ENCODE measurements at regions not wholly inside any gene's neighbourhood (a gene's known extent, or its start where the extent isn't known, plus 50 kb on each side); places are given as distances from the start of the nearest gene placed in this dataset.

DNA sequence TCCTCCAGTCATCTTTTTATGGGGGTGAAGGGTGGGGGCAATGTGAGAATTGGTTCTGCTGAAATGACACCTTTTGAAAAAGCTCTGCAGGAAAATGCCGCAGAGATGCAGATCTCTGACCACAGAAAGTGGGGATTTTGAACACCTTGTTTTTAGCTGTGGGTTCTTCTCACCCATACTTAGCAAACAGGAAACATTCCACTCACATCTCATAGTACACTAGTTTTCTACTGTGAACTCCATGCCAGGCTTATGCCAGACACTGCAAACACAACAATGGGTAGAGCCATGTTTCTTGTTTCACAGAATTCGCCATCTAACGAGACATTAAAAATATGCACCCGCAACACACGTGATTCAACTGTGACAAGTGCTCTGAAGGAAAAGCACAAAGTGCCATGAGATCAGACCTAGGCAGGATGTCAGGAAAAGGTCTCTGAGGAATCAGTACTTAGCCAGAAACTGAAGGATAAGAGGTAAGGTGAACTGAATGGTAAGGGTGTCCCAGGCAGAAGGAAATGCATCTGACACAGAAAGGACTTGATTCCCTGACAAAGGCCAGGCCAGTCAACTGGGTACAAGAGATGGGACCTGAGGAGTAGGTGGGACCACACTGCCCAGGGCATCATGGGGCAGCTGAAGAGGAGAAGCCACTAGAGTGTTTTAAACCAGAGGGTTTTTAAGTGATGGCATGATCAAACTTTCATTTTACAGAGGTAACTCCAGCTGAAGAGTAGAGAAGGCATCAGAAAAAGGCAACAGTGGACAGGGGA is 83.8 kb upstream of the JAK1 start:
- H3K4me1 ChIP-seq, result peaks cover 0 to 34% (median 22%) of the 10 kb centered on the region in 4 donors
- H3K36me3 ChIP-seq, result peaks cover 0 to 21% (median 11%) of the 10 kb centered on the region in 4 donors
- no peaks in the 10 kb centered on the region for H3K27me3 ChIP-seq
- no peak for DNase-seq (ENCODE audit: extremely low spot score)
- WGBS, result 92% methylated on average over 5 of the region's 5 CpGs
- no peak overlapping the region for H3K27ac ChIP-seq (replicated peaks in 1 of 4)
- no peak overlapping the region for H3K4me3 ChIP-seq
- no peak for TF ChIP-seq POLR2AphosphoS5 (IDR thresholded peaks at IDR 0.05)
- no peak for TF ChIP-seq POLR2A (IDR thresholded peaks at IDR 0.05; ENCODE audit: low read depth)
- no peak for TF ChIP-seq EP300 (IDR thresholded peaks at IDR 0.05)
- TF ChIP-seq, protein P1, sequence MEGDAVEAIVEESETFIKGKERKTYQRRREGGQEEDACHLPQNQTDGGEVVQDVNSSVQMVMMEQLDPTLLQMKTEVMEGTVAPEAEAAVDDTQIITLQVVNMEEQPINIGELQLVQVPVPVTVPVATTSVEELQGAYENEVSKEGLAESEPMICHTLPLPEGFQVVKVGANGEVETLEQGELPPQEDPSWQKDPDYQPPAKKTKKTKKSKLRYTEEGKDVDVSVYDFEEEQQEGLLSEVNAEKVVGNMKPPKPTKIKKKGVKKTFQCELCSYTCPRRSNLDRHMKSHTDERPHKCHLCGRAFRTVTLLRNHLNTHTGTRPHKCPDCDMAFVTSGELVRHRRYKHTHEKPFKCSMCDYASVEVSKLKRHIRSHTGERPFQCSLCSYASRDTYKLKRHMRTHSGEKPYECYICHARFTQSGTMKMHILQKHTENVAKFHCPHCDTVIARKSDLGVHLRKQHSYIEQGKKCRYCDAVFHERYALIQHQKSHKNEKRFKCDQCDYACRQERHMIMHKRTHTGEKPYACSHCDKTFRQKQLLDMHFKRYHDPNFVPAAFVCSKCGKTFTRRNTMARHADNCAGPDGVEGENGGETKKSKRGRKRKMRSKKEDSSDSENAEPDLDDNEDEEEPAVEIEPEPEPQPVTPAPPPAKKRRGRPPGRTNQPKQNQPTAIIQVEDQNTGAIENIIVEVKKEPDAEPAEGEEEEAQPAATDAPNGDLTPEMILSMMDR (IDR thresholded peaks at IDR 0.05), result no peak
- intact Hi-C loops (cut with DNase I), result no loop called here
- H3K9me3 ChIP-seq, result no peaks in the 10 kb centered on the region

DNA sequence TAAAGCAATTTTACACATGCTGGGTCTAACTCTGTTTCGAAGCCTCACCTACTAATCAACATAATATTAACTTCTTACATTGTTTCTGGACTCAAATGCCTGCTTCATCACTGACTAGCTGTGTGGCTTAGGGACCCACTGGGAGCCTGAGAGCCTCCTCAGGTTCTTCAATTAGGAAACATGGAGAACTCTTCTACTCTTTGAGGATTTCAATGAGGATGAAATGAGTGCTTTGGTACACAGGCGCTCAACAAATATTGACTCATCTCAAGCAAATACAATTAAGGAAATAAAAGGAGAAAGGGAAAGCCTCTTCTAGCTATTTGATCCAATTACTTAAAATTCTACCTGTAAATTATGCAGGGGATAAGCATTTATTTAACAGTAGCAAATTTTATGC is 84.4 kb upstream of the JAK1 start:
- TF ChIP-seq, protein P1 (IDR thresholded peaks at IDR 0.05), result no peak
- TF ChIP-seq EP300 (IDR thresholded peaks at IDR 0.05), result no peak
- no peak for TF ChIP-seq POLR2A (IDR thresholded peaks at IDR 0.05; ENCODE audit: low read depth)
- no peak for TF ChIP-seq POLR2AphosphoS5 (IDR thresholded peaks at IDR 0.05)
- 100% methylated on average over 2 of the region's 2 CpGs for WGBS
- DNase-seq (ENCODE audit: extremely low spot score), result no peak
- Histone ChIP-seq H3K4me3 (no peak overlapping the region), H3K9me3 (no peaks in the 10 kb centered on the region), H3K36me3 (peaks cover 0 to 27% (median 16%) of the 10 kb centered on the region in 4 donors), H3K4me1 (peaks cover 0 to 34% (median 22%) of the 10 kb centered on the region in 4 donors), H3K27ac (replicated peaks in 1 of 4) (no peak overlapping the region), H3K27me3 (no peaks in the 10 kb centered on the region)
- intact Hi-C loops (cut with DNase I), result no loop called here

DNA sequence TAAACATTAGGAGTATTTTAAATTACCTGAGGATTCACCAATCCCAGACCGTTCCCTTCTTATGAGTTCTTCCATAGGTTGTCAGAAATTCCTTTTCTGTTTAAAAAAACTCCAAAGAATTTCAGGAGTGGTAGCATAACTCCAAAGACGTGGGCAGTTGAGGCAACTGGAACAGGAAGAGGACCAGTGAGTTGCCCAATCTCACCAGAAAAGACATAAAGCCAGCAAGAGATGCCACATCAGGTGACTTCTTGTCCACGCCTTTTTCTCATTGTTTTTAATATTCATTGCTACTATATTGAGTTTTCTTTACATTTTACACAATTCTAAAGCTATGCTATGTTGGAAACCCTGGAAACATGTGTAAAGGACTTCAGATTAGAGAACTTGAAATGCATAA is 88.1 kb upstream of the JAK1 start:
- Histone ChIP-seq H3K9me3 (no peaks in the 10 kb centered on the region), H3K27ac (replicated peaks in 1 of 4) (no peak overlapping the region), H3K4me3 (no peak overlapping the region), H3K27me3 (no peaks in the 10 kb centered on the region), H3K36me3 (peaks cover 22 to 54% (median 41%) of the 10 kb centered on the region in 4 donors), H3K4me1 (peaks cover 3 to 33% (median 28%) of the 10 kb centered on the region in 4 donors)
- TF ChIP-seq EP300 (IDR thresholded peaks at IDR 0.05) (no peak), POLR2AphosphoS5 (IDR thresholded peaks at IDR 0.05) (no peak), POLR2A (IDR thresholded peaks at IDR 0.05; ENCODE audit: low read depth) (no peak)
- TF ChIP-seq, protein P1 (IDR thresholded peaks at IDR 0.05), result no peak
- 86% methylated on average over 3 of the region's 3 CpGs for WGBS
- no peak for DNase-seq (ENCODE audit: extremely low spot score)
- intact Hi-C loops (cut with DNase I), result no loop called here

DNA sequence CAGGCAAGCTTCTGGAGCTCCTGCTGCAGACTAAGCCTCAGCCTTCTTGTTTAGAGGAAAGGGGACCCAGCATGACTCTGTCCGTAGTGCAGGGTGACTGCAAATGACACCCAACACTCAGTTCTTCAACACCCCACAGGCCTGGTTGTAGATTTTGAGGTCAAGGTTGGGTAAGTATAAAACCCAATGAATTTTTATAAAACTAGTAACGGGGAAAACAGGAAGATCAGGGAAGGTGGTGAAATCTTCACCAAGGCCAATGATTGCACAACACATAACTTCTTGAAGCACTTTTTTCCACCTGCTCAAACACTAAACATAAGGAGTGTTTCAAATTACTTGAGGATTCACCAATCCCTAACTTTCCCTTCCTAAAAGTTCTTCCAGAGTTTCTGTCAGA is 89.4 kb upstream of the JAK1 start:
- DNase-seq (ENCODE audit: extremely low spot score), result no peak
- Histone ChIP-seq H3K4me1 (peaks cover 6 to 45% (median 41%) of the 10 kb centered on the region in 4 donors), H3K36me3 (peaks cover 22 to 54% (median 41%) of the 10 kb centered on the region in 4 donors), H3K4me3 (no peak overlapping the region), H3K9me3 (no peaks in the 10 kb centered on the region), H3K27me3 (no peaks in the 10 kb centered on the region), H3K27ac (replicated peaks in 1 of 4) (peak overlapping the region in 1 of 4 donors; percentile 11)
- intact Hi-C loops (cut with DNase I), result no loop called here
- no peak for TF ChIP-seq EP300 (IDR thresholded peaks at IDR 0.05)
- WGBS, result 72% methylated on average over 2 of the region's 2 CpGs

DNA sequence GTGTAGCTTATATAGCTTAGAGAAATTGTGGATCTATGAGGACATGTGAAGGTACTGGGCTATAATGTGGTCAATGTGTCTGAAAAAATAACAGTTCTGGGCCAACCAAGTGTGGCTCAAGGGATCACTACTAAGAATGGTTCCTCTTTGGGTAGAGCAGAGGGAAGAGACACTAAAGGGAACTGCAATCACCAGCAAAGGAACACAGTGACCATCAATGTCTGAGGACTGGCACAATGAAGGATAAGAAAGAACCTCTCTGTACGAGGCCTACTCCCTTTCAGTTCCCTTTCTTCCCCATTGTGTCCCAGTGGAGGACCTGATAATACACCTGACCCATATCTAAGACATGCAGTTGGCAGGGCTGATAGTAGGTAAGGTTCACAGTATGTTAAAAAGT is 89.9 kb upstream of the JAK1 start:
- no peak for DNase-seq (ENCODE audit: extremely low spot score)
- TF ChIP-seq, protein P1 (IDR thresholded peaks at IDR 0.05), result no peak
- Histone ChIP-seq H3K27ac (replicated peaks in 1 of 4) (peak overlapping the region in 1 of 4 donors; percentile 11), H3K9me3 (no peaks in the 10 kb centered on the region), H3K27me3 (no peaks in the 10 kb centered on the region), H3K4me1 (peaks cover 6 to 50% (median 46%) of the 10 kb centered on the region in 4 donors), H3K4me3 (no peak overlapping the region), H3K36me3 (peaks cover 22 to 54% (median 41%) of the 10 kb centered on the region in 4 donors)
- WGBS, result 100% methylated on average over 1 of the region's 1 CpG
- intact Hi-C loops (cut with DNase I), result no loop called here
